ENCODE measurements at regions not wholly inside any gene's neighbourhood (a gene's known extent, or its start where the extent isn't known, plus 50 kb on each side); places are given as distances from the start of the nearest gene placed in this dataset.
A peak's percentile ranks its signal among the peaks of the same experiment; 100 is the strongest.

GRCh38 chr6:105646391-105646867 lies 243.5 kb upstream of the PREP start:
- DNase-seq (ENCODE audit: insufficient read length, low spot score) (peak; percentile 13), FAIRE-seq (peak; percentile 94)
- no peak for TF ChIP-seq TAF1 (IDR thresholded peaks at IDR 0.05; ENCODE audit: low read depth, low read length)
- peak; percentile 79; the same call in 1 of the 2 replicates for TF ChIP-seq POU2F2 (IDR thresholded peaks at IDR 0.05; ENCODE audit: low read depth, low read length)
- no peak for TF ChIP-seq POLR2A (IDR thresholded peaks at IDR 0.05; ENCODE audit: low read depth, low read length)
- TF ChIP-seq POLR2AphosphoS5 (IDR thresholded peaks at IDR 0.05; ENCODE audit: low read depth, low read length), result no peak
- no peak for TF ChIP-seq PAX5 (IDR thresholded peaks at IDR 0.05; ENCODE audit: insufficient read depth, low read length, severe bottlenecking)
- TF ChIP-seq SPI1 (IDR thresholded peaks at IDR 0.05; ENCODE audit: low read depth, low read length), result peak; percentile 74

GRCh38 chr6:105645958-105646357 lies 243.1 kb upstream of the PREP start:
- no peak for DNase-seq (ENCODE audit: insufficient read length, low spot score)
- no peak for TF ChIP-seq POLR2A (IDR thresholded peaks at IDR 0.05; ENCODE audit: low read depth, low read length)
- no peak for TF ChIP-seq PAX5 (IDR thresholded peaks at IDR 0.05; ENCODE audit: insufficient read depth, low read length, severe bottlenecking)
- no peak for TF ChIP-seq POLR2AphosphoS5 (IDR thresholded peaks at IDR 0.05; ENCODE audit: low read depth, low read length)
- TF ChIP-seq POU2F2 (IDR thresholded peaks at IDR 0.05; ENCODE audit: low read depth, low read length), result no peak
- no peak for TF ChIP-seq SPI1 (IDR thresholded peaks at IDR 0.05; ENCODE audit: low read depth, low read length)
- TF ChIP-seq TAF1 (IDR thresholded peaks at IDR 0.05; ENCODE audit: low read depth, low read length), result no peak
- FAIRE-seq, result no peak

- DNase-seq (ENCODE audit: insufficient read length, low spot score) (no peak), FAIRE-seq (no peak)
- TF ChIP-seq POLR2A (IDR thresholded peaks at IDR 0.05; ENCODE audit: low read depth, low read length) (no peak), SPI1 (IDR thresholded peaks at IDR 0.05; ENCODE audit: low read depth, low read length) (no peak), TAF1 (IDR thresholded peaks at IDR 0.05; ENCODE audit: low read depth, low read length) (no peak), PAX5 (IDR thresholded peaks at IDR 0.05; ENCODE audit: insufficient read depth, low read length, severe bottlenecking) (no peak)
Measured at GRCh38 chr6:105645156-105645555, 242.3 kb upstream of the PREP start.

- DNase-seq (ENCODE audit: insufficient read length, low spot score) (no peak), FAIRE-seq (peak; percentile 56)
- no peak for TF ChIP-seq POLR2A (IDR thresholded peaks at IDR 0.05; ENCODE audit: low read depth, low read length)
- TF ChIP-seq POLR2AphosphoS5 (IDR thresholded peaks at IDR 0.05; ENCODE audit: low read depth, low read length), result no peak
- TF ChIP-seq TAF1 (IDR thresholded peaks at IDR 0.05; ENCODE audit: low read depth, low read length), result no peak
Measured at GRCh38 chr6:105644691-105645090, 241.8 kb upstream of the PREP start.

GRCh38 chr6:105644073-105644489 lies 241.2 kb upstream of the PREP start:
- TF ChIP-seq POU2F2 (IDR thresholded peaks at IDR 0.05; ENCODE audit: low read depth, low read length), result no peak
- no peak for TF ChIP-seq TAF1 (IDR thresholded peaks at IDR 0.05; ENCODE audit: low read depth, low read length)
- FAIRE-seq (peak; percentile 13), DNase-seq (ENCODE audit: insufficient read length, low spot score) (no peak)

- no peak for FAIRE-seq
- no peak for TF ChIP-seq PAX5 (IDR thresholded peaks at IDR 0.05; ENCODE audit: insufficient read depth, low read length, severe bottlenecking)
- TF ChIP-seq POLR2A (IDR thresholded peaks at IDR 0.05; ENCODE audit: low read depth, low read length), result no peak
- no peak for TF ChIP-seq SPI1 (IDR thresholded peaks at IDR 0.05; ENCODE audit: low read depth, low read length)
Measured at GRCh38 chr6:105642708-105643107, 239.8 kb upstream of the PREP start.

GRCh38 chr6:105641504-105641903 lies 238.6 kb upstream of the PREP start:
- no peak for DNase-seq (ENCODE audit: insufficient read length, low spot score)
- TF ChIP-seq POLR2A (IDR thresholded peaks at IDR 0.05; ENCODE audit: low read depth, low read length) (no peak), SPI1 (IDR thresholded peaks at IDR 0.05; ENCODE audit: low read depth, low read length) (no peak)
- FAIRE-seq, result no peak

More at GRCh38 chr6:105642708-105643107, 239.8 kb upstream of the PREP start:
- DNase-seq (ENCODE audit: insufficient read length, low spot score), result no peak

- TF ChIP-seq SPI1 (IDR thresholded peaks at IDR 0.05; ENCODE audit: low read depth, low read length) (no peak), PAX5 (IDR thresholded peaks at IDR 0.05; ENCODE audit: insufficient read depth, low read length, severe bottlenecking) (no peak), POLR2A (IDR thresholded peaks at IDR 0.05; ENCODE audit: low read depth, low read length) (no peak), POLR2AphosphoS5 (IDR thresholded peaks at IDR 0.05; ENCODE audit: low read depth, low read length) (no peak), TAF1 (IDR thresholded peaks at IDR 0.05; ENCODE audit: low read depth, low read length) (no peak), POU2F2 (IDR thresholded peaks at IDR 0.05; ENCODE audit: low read depth, low read length) (no peak)
- no peak for FAIRE-seq
- DNase-seq (ENCODE audit: insufficient read length, low spot score), result no peak
Measured at GRCh38 chr6:105639124-105639523, 236.2 kb upstream of the PREP start.

- TF ChIP-seq PAX5 (IDR thresholded peaks at IDR 0.05; ENCODE audit: insufficient read depth, low read length, severe bottlenecking) (no peak), SPI1 (IDR thresholded peaks at IDR 0.05; ENCODE audit: low read depth, low read length) (no peak), POU2F2 (IDR thresholded peaks at IDR 0.05; ENCODE audit: low read depth, low read length) (no peak), TAF1 (IDR thresholded peaks at IDR 0.05; ENCODE audit: low read depth, low read length) (no peak)
- no peak for DNase-seq (ENCODE audit: insufficient read length, low spot score)
- FAIRE-seq, result no peak
Measured at GRCh38 chr6:105633814-105634213, 230.9 kb upstream of the PREP start.

GRCh38 chr6:105628156-105628860 lies 225.4 kb upstream of the PREP start:
- FAIRE-seq, result no peak
- TF ChIP-seq POLR2AphosphoS5 (IDR thresholded peaks at IDR 0.05; ENCODE audit: low read depth, low read length), result no peak
- no peak for TF ChIP-seq PAX5 (IDR thresholded peaks at IDR 0.05; ENCODE audit: insufficient read depth, low read length, severe bottlenecking)
- no peak for TF ChIP-seq POU2F2 (IDR thresholded peaks at IDR 0.05; ENCODE audit: low read depth, low read length)
- TF ChIP-seq TAF1 (IDR thresholded peaks at IDR 0.05; ENCODE audit: low read depth, low read length), result no peak
- no peak for TF ChIP-seq SPI1 (IDR thresholded peaks at IDR 0.05; ENCODE audit: low read depth, low read length)
- no peak for TF ChIP-seq POLR2A (IDR thresholded peaks at IDR 0.05; ENCODE audit: low read depth, low read length)
- no peak for DNase-seq (ENCODE audit: insufficient read length, low spot score)

Data from GM12891 (cell line).